ENCODE measurements at regions not wholly inside any gene's neighbourhood (a gene's known extent, or its start where the extent isn't known, plus 50 kb on each side); places are given as distances from the start of the nearest gene placed in this dataset.

DNA sequence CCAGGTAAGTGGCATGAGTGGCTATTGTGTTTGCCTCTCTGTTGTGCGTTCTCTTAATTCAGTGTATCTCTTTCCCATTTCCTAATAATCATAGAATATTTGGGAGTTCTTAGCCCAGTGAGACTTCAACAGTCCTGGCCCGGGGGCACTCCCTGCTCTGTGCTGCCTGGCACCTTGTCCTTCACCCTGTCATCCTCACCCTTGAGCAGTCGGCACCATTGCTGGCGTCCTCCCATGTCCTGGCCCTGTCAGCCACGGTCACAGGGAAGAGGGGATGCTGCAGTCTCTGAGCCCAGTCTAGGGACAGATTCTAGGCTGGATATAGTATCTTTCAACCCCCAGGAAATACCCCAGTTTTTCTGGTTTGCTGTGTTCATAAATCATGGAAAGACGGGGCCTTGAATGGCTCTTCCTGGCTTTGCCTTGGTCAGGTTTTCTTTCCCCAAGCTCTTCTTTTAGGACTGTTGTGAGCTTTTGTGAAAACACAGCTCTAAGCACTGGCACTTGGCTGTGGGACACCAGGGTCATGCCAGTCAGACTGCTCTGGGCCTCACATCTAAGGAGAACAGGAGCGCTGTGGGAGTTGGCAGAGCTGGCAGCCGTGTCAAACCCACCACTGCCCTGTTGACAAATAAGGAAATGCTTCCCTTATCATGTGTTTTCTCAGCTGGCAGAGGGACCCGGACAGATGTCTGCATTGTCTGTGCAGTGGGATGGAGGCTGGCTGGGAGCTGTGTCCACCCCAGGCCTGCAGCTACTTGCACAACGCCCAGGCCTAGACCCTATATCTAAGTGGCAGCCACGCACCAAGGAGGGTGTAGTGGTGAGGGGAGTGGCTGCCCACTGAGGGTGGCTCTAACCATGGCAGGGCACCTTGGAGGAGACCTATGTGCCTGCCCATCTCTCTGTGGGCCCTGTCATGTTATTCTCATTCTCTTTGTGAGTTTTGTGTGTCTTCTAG, 378.6 kb downstream of the ICE1 start:
- intact Hi-C loops (cut with DNase I), result no loop called here
- no peak for DNase-seq (ENCODE audit: low spot score)

DNA sequence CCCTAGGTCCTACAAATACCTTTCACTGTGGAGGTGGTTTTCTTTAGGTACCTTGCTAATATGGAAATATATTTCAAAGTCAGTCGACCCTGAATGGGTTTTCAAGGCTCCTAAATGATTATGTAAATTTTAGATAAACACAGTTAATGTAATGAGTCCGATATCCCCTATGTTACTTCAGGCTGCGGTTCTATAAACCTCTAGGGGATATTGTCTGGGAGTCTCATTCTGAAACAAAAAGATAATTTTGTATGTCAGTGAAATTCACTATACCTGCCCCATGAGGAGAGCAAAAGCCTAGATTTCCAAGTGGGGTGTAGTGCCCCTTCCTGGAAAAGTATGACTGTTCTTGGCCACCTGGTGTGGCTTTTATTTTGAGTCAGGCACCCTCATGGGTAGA, 377.3 kb downstream of the ICE1 start:
- DNase-seq (ENCODE audit: low spot score), result no peak
- intact Hi-C loops (cut with DNase I), result no loop called here

DNA sequence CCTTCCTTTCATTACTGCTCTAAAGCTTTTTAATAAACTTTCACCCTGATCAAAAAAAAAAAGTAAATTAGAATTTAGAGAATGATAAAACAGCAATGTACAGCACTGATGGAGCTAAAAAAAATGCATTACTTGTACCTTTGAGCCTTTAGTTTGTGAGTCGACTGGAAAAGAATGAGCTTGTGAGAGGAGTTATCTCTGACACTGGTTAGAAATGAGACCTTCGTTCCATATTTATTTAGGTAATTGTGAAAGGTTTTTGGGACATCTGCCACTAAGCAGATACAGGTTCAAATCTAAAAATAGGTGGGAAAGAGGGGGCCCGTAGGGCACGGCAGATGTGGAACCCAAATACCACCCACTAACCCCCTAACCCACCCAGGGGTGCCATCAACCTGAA, 376.8 kb downstream of the ICE1 start:
- no peak for DNase-seq (ENCODE audit: low spot score)
- intact Hi-C loops (cut with DNase I), result no loop called here

DNA sequence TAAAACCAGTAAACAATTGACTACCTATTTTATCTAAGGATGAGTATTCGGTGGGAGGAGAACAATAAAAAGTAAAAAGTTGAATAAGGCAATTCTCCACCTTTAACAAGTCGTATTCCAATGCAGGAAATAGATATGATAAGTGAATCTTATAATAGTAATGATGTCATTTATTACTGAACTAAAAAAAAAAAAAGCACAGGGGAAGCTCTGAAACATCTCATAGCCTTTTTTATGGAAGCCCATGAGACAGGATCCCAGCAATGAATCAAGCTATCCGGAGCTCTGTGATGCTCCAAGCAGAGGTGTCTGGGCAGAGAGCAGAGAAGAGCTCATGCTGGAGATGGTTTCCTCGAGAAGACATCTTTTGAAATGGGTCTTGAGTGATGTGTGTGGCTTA, 376.0 kb downstream of the ICE1 start:
- no peak for DNase-seq (ENCODE audit: low spot score)
- intact Hi-C loops (cut with DNase I), result no loop called here

DNA sequence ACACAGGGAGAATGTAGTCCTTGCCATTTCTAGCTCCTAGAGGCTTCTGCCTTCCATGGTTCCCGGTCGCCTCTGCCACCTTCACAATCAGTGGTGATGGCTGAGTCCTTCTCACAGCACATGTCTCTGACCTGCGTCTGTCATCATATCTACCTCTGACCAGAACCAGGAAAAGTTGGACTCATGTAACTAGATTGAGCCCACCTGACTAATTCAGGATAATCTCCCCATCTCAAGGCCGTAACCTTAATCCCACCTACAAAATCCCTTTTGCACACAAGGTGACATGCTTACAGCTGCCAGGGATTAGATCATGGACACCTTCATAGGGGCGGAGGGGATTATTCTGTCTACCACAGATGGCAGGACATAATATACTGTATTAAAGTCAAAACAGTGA, 375.6 kb downstream of the ICE1 start:
- intact Hi-C loops (cut with DNase I), result no loop called here
- DNase-seq (ENCODE audit: low spot score), result no peak

DNA sequence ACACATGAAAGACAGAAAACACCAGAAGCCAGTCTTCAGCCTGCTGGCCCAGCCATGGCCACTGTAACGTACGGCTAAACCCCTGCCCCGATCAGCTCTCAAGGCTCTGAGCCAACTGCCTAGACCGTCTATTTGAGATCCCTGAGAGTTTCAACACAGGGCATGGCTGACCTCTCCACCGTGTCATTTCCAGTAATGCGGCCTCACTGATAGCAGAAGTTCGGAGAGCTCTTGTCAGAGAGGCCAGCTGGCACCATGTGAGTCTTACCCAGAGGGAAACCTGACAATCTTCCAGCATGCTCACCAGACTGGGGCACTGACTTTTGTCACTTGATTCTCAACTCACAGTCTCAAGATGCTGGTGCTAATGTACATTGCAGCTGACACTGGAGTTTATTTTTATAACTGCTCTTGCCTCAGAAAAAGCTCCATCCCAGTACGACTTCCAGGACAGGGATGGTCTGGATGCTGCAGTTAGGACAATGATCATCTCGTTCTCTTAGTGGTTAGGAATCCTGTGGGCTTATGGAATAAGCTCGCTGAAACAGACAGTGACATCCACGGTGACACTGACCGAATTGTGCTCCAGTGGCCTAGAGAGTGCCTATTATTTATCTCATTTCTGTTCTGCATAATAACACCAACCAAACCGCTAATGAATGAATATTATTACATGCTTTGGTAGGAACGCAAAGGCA, 372.7 kb downstream of the ICE1 start:
- intact Hi-C loops (cut with DNase I), result loop anchor here in 1 of 2 donors (2.0 kb wide), 1 partner anchor 26 kb away; no protein-coding TSS in a partner anchor
- DNase-seq (ENCODE audit: low spot score), result no peak

DNA sequence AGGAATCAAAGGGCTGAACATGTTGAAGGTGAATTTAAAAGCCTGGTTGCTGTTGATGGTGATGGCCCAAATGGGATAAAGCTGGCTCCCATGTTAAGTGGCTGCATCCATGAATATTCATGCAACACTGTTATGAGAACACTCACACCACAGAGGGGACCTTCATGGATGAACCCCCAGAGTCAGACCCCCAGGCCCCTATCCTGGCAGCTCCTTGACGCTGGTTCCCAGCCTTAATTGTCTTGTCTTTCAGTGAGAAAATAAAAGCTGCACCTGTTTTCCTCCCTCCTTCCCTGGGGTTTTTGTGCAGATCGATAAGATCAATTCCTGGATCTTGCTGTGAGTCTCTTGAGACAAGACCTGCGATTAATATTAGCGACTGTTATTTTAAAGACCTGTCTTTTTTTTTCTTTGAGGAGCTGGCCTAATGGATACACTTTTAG, 371.7 kb downstream of the ICE1 start:
- DNase-seq (ENCODE audit: low spot score), result no peak
- intact Hi-C loops (cut with DNase I), result loop anchor here in 1 of 2 donors (2.0 kb wide), 1 partner anchor 25 kb away; no protein-coding TSS in a partner anchor

DNA sequence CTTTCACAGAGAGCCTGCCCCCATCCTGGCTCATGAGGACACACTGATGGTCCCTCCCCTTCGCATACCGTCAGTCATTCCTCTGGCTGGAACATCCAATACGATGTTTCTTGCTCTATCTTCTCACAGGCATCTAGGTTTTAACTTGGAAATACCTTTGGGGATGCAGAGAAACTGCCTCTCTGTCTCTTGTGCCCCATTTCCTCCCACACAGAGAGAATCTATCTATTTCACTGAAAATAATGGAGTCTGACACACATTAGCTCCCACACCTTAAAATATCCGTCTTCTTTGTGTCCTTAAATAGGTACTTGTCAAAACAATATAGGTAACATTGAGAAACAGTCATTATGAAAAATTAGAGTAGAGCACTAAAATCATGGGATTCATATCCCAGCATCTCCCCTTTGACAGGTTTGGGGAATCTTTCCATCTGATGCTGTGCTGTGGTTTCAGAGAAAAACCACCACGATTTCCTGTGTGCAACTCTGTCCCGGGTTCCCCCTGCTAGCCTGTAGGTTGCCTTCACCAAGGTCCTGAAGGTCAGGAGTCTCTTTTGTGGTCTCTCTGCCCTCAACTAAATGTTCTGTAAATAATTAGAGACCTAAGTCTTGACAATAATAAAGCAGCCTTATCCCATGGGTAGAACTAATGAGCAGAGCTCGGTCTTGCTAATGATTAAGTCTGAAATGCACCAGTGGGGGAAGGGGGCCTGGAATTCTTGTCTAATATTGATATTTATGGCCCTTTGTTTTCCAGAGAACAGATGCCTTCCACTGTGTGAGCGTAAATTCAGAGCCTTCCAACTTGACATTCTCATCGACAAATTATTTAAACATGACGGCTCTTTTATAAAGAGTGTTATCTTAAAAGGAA, 371.0 kb downstream of the ICE1 start:
- intact Hi-C loops (cut with DNase I), result loop anchor here in 1 of 2 donors (2.0 kb wide), 1 partner anchor 25 kb away; no protein-coding TSS in a partner anchor
- no peak for DNase-seq (ENCODE audit: low spot score)

DNA sequence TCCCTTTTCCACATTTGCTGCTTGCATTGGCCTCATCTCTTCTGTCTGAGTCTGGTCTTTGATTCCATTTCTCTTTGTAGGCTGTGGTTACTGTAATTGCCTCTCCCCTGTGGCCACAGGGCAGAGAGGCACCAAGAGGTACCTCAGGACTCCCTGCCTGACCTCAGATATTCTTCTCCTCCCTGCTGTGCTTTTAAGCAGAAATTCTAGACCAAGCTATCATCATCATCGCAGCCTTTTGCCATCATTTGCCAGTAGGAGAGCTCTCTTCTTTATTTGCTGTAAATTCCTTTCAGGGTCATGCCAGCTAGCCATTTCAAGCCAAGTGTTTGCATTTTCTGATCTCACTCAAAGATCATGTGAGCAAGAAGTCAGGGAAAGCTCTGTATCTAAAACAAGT, 369.6 kb downstream of the ICE1 start:
- DNase-seq (ENCODE audit: low spot score), result no peak
- intact Hi-C loops (cut with DNase I), result no loop called here

DNA sequence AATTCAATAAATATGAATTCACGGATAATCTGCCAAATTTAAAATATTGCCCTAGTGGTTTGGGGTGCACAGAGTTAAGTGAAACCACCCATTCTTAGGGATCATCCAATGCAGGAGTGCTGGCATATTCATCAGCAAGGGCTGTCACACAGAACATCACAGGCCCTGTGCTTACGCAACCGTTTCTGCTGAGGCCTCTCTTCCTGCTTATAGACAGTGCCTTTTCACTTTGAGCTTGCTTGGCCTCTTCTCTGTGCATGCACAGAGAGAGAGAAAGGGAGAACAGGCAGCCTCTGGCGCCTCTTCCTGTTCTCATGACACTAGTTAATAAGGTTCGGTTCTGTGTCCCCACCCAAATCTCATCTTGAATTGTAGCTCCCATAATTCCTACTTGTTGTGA, 366.3 kb downstream of the ICE1 start:
- intact Hi-C loops (cut with DNase I), result no loop called here
- no peak for DNase-seq (ENCODE audit: low spot score)

DNA sequence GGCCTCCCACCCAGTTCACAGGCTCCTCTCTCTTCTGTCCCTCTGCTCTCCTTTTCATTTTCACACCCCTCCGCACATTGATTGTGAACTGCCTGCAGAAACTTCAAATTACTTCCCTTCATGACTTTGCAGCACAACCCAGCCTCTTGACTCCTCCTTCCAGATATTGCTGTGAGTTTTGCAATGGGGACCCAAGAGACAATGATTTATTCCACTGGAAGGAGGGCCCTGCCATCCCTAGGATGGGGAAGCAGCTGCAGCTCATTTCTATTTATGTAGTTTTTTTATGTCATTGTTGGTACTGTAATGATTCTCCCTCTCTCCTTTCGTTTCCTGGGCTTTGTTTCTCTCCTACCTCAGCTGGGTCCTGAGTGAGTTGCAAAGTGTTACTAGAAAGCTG, 364.9 kb downstream of the ICE1 start:
- intact Hi-C loops (cut with DNase I), result no loop called here
- DNase-seq (ENCODE audit: low spot score), result no peak

DNA sequence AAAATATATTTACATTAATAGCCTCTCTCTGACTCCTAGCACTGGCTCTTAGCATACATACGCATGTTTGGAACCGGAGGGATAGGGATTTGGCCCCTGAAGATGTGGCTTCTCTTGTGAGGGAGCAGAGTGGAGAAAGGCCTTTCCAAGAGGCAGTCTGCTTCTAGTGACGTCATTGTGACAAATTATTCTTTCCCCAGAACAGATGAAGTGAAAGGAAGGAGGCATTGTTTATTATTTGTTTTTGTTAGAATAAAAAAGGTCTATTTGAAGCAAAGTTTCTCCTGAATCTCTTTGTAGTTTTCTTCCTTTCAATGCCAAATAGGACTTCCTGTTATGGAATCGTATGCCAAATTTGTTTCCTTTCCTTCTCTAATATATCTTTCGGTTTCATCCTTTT, 361.6 kb downstream of the ICE1 start:
- no peak for DNase-seq (ENCODE audit: low spot score)
- intact Hi-C loops (cut with DNase I), result no loop called here

DNA sequence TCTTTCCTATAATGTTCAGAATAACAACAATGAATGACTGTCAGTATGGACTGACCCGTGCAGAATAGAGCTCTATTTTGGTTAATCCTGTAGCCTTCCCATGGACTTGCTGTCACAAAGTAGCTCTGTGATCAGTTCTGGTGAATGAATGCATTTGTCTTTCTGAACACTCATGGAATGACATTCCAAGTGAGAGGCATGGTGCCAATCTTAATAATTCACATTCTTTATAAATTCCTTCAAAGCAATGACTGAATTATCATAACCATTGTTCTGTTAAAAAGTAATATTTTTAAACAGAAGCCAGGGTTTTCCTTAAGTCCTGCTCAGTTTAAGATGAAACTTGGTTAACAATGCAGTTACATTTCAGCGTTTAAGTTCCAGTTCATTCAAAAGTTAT, 360.5 kb downstream of the ICE1 start:
- DNase-seq (ENCODE audit: low spot score), result no peak
- intact Hi-C loops (cut with DNase I), result no loop called here

DNA sequence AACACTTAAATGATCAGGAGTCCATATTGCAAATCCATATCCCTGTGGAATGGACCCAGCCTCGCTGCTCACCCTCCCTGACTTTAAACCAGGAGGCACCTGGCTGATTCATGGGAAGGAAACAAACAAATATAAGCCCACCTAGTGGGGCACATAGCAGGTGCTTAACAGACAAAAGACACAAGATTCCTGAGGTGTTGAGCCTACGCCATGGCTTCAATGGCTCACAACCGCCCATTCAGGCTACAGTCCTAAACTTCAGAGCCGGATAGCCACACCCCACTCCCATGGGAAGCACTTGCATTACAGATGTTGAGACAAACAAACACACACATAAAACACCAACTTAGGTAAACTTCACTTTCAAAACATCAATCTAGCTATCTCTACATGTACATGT, 359.9 kb downstream of the ICE1 start:
- intact Hi-C loops (cut with DNase I), result no loop called here

DNA sequence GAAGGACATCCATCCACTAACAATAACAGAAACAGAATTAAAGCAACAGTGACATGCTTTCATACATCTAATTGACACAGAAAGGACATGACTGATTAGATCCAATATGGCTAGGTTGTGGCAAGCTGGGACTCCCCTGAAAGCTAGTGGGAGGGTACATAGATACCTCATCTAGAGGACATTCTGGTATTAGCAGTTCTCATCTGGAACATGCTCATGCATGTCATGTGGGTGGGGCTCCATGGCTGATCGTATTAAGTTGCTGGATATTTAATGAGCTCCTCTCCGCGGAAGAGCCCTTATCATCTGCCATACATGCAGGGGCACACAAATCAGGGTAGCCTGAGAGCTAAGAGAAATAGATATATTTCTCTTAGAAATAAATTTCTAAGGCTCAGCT, 358.9 kb downstream of the ICE1 start:
- no peak for DNase-seq (ENCODE audit: low spot score)
- intact Hi-C loops (cut with DNase I), result no loop called here

More for the DNA sequence above, 359.9 kb downstream of the ICE1 start:
- DNase-seq (ENCODE audit: low spot score), result no peak

DNA sequence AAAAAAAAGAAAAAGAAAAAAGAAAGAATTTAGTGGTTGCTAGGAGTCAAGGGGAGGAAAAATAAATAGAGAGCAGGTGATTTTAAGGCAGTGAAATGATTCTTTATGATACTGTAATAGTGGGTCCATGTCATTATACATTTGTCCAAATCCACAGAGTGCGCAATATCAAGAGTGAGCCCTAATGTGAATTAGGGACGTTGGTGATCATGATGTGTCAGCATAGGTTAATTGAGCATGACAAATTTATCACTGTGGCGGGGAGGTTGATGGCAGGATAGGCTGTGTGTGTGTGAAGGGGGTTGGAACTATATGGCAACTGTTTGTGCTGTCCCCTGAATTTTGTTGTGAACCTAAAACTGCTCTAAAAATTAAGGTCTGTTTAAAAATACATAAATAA, 357.8 kb downstream of the ICE1 start:
- no peak for DNase-seq (ENCODE audit: low spot score)
- intact Hi-C loops (cut with DNase I), result no loop called here

DNA sequence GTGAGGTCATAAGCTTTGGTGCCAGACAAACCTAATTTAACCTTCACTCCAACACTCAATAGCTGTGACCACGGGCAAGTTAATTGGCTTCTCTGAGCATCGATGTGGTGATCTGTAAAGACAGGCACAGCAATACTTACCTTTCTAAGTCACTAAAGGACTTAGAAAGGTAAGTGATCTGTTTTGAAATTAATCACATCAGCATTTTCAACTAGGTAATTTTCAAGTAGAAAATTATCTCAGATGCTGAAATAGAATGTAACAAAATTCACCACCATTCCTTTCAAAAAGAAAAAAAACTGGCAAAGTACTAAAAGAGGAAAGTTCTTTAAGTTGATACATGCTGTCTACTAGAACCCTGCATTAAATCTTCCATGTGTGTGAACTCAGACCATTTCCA, 354.5 kb downstream of the ICE1 start:
- intact Hi-C loops (cut with DNase I), result no loop called here

DNA sequence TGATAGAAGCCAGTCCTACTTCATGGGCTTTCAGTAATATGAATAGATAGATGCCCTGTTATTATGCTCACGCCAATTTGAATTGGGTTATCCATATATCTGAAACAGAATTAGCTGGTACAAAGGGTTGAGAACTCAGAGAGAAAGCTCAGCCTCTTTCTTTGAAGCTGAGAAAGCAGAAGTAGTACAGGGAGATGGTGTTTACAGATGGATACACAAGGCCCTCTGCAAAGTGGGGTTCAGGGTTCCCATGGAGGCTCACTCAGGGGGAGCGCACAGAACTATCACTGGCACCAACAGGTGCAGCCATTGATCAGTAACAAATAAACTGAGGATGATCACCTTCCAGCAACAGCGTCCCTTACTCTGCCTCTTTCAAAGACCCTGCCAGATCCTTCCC, 349.7 kb downstream of the ICE1 start:
- DNase-seq (ENCODE audit: low spot score), result no peak
- intact Hi-C loops (cut with DNase I), result no loop called here

More for the DNA sequence above, 354.5 kb downstream of the ICE1 start:
- no peak for DNase-seq (ENCODE audit: low spot score)

DNA sequence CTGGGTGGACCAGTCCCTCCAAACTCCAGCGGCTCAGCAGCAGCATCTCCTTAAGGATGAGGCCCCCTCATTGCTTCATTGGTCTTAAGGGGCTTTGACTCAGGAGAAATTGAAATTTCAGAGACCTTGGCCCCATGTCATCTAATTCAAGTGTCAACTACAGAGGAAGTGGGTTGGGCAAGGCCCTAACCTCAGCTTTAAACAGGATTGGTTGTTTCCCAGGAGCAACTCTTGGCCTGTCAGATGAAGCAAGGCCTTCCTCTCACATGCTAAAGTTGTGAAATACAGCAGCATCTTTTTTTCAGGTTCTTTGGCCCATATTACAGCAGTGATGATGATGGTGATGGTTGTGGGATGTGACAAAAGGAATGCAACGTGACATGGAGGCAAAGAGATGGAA, 348.3 kb downstream of the ICE1 start:
- DNase-seq (ENCODE audit: low spot score), result no peak
- intact Hi-C loops (cut with DNase I), result no loop called here

Measured in posterior vena cava (tissue), 2 donors.